ENCODE measurements at regions not wholly inside any gene's neighbourhood (a gene's known extent, or its start where the extent isn't known, plus 50 kb on each side); places are given as distances from the start of the nearest gene placed in this dataset.

DNA sequence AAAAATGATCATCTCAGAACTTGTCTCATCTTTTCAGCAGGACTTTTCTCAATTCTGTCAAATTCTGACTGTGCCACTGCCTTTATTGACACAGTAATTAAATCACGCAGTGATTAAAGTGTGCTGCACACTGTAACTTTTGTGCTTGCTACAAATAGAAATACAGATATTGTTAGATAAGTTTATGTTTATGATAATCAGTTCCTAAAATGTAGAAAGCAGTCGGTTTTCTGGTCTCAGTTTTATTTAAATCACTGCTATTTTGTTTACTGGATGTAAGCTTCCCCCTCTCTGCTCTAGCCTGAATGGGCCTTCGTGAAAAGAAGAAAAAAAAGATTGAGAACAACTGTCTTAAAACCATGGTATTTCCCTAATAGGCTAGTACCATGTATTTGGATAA, 258.8 kb upstream of the STARD13 start:
- Histone ChIP-seq H3K9ac (ENCODE audit: control insufficient read depth, insufficient read depth, low read length) (peak overlapping the region; percentile 41; the same call in 1 of the 2 replicates), H3K79me2 (ENCODE audit: control insufficient read depth, insufficient read depth, low read length) (no peaks in the 10 kb centered on the region), H4K20me1 (ENCODE audit: control insufficient read depth, insufficient read depth) (no peaks in the 10 kb centered on the region), H2AFZ (ENCODE audit: control insufficient read depth, low read depth, low read length) (peak overlapping the region; percentile 70), H3K4me2 (ENCODE audit: control insufficient read depth, insufficient read depth) (peak overlapping the region; percentile 69), H3K4me3 (no peak overlapping the region), H3K4me1 (ENCODE audit: control insufficient read depth, insufficient read depth, low read length) (peaks cover 18% of the 10 kb centered on the region), H3K9me3 (replicated peaks; ENCODE audit: control insufficient read depth, insufficient read depth, low read length) (peaks cover 2% of the 10 kb centered on the region; the same call in 2 of the 3 replicates), H3K27me3 (replicated peaks in 1 of 2; ENCODE audit: control insufficient read depth in 2 of 2, insufficient read depth in 2 of 2, low read length in 1 of 2) (no peaks in the 10 kb centered on the region), H3K36me3 (ENCODE audit: control insufficient read depth in 2 of 2, insufficient read depth in 2 of 2, low read length in 1 of 2) (no peaks in the 10 kb centered on the region), H3K27ac (ENCODE audit: control insufficient read depth, insufficient read depth) (peak overlapping the region; percentile 97)
- CTCF ChIA-PET = interaction anchor here (0.6 to 3.9 kb wide), 13 partner anchors 10 to 1076 kb away, joined by 3 to 90 read pairs (median 5); no protein-coding TSS in a partner anchor
- in situ Hi-C loops (cut with MboI) = loop anchor here (5.0 to 25.0 kb wide), 5 partner anchors 337 to 1620 kb away; partner anchors contain the start of genes N4BP2L1, N4BP2L2 and PDS5B
- WGBS (ENCODE audit: insufficient coverage, insufficient replicate concordance, low lambda C conversion rate, missing lambda C conversion rate) = 4% methylated on average over 3 of the region's 3 CpGs
- POLR2A ChIA-PET = interaction anchor here (0.7 to 3.1 kb wide), 4 partner anchors 134 to 345 kb away, joined by 3 to 20 read pairs (median 7); no protein-coding TSS in a partner anchor
- RAD21 ChIA-PET (ENCODE audit: unreplicated experiment) = interaction anchor here (0.6 to 5.2 kb wide), 16 partner anchors 8 to 963 kb away, joined by 3 to 132 read pairs (median 6); no protein-coding TSS in a partner anchor
- FAIRE-seq (no peak), DNase-seq (ENCODE audit: low read depth, low spot score) (no peak), ATAC-seq (no peak)
- BruUV-seq (replicated peaks) = no TSS peak
- TF ChIP-seq WRNIP1 (IDR thresholded peaks at IDR 0.05; ENCODE audit: borderline replicate concordance, low read depth, low read length) = no peak
- TF ChIP-seq SP1 (IDR thresholded peaks at IDR 0.05; ENCODE audit: low read depth, low read length) = no peak
- TF ChIP-seq MYC (IDR thresholded peaks at IDR 0.05; ENCODE audit: insufficient read depth, insufficient read length, insufficient replicate concordance, low read length, severe bottlenecking) = no peak
- TF ChIP-seq, protein P1, sequence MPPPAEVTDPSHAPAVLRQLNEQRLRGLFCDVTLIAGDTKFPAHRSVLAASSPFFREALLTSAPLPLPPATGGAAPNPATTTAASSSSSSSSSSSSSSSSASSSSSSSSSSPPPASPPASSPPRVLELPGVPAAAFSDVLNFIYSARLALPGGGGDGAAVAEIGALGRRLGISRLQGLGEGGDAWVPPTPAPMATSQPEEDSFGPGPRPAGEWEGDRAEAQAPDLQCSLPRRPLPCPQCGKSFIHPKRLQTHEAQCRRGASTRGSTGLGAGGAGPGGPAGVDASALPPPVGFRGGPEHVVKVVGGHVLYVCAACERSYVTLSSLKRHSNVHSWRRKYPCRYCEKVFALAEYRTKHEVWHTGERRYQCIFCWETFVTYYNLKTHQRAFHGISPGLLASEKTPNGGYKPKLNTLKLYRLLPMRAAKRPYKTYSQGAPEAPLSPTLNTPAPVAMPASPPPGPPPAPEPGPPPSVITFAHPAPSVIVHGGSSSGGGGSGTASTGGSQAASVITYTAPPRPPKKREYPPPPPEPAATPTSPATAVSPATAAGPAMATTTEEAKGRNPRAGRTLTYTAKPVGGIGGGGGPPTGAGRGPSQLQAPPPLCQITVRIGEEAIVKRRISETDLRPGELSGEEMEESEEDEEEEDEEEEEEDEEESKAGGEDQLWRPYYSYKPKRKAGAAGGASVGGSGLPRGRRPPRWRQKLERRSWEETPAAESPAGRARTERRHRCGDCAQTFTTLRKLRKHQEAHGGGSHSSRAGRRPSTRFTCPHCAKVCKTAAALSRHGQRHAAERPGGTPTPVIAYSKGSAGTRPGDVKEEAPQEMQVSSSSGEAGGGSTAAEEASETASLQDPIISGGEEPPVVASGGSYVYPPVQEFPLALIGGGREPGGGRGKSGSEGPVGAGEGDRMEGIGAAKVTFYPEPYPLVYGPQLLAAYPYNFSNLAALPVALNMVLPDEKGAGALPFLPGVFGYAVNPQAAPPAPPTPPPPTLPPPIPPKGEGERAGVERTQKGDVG (CRISPR knock-in tag; IDR thresholded peaks at IDR 0.05) = no peak
- TF ChIP-seq ZNF384 (IDR thresholded peaks at IDR 0.05; ENCODE audit: borderline replicate concordance, low read depth, low read length) = no peak
- TF ChIP-seq SREBF2 (IDR thresholded peaks at IDR 0.05; ENCODE audit: low read length) = no peak
- SMC1A ChIA-PET (ENCODE audit: uncharacterized antibody, unreplicated experiment) = interaction anchor here (0.6 to 5.2 kb wide), 22 partner anchors 10 to 1620 kb away, joined by 3 to 134 read pairs (median 4); no protein-coding TSS in a partner anchor
- intact Hi-C loops (cut with micrococcal nuclease; ENCODE audit: unreplicated experiment) = loop anchor here (5.0 kb wide), 4 partner anchors 273 to 637 kb away; partner anchors contain the start of gene RFC3

All from GM12878 (cell line).